HG03045 (cell line): ENCODE measurements at regions not wholly inside any gene's neighbourhood (a gene's known extent, or its start where the extent isn't known, plus 50 kb on each side); places are given as distances from the start of the nearest gene placed in this dataset.

Experiments used
- ATAC-seq: cut with Tn5 transposase; IDR thresholded peaks from one replicate; pipeline ENCODE4 v1.9.1; 2021; ENCODE audit warnings: mild to moderate bottlenecking, moderate library complexity; ENCODE audit not compliant: unreplicated experiment

- ATAC-seq = no peak
Measured at GRCh38 chr2:151087377-151087776, 174.3 kb downstream of the RBM43 start.

DNA sequence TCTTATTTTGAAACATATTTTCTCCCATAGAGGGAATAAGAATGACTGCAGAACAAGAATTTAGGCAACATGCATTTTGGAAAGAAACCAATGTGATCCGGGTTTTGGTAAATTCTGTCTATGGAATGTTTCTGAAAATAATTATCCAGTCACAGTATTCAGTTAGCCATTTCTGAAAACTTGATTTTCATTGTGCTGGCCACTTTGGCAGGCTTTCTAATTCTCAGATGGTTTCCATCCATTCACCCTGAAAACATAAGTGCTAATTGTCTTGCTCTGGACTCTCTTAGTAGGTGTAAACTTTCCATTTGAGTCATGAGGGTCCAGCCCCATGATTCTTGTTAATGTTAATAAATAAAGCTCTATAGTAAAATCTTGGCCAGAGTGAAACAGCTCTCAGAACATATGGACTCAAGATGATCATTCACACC is 176.5 kb downstream of the RBM43 start:
- ATAC-seq = no peak

GRCh38 chr2:151083856-151084795 is 177.5 kb downstream of the RBM43 start:
- ATAC-seq = no peak

DNA sequence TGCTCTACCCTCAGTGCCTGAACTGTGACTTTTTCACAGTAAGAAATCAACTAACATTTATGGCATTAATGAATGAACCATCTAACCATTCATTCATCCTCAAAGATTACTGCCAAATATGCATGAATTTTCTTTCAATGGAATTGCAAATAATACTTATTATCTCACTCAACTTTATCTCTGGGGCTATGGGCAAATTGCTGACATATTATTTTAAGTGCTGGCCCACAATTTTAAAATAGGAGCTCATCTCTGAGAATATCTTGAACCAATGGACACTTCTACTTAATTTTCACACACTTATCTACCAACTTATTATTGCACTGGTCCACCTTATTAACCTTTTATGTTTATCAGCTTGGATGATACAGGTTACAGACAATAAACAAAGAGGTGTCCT is 182.8 kb downstream of the RBM43 start:
- no peak for ATAC-seq

DNA sequence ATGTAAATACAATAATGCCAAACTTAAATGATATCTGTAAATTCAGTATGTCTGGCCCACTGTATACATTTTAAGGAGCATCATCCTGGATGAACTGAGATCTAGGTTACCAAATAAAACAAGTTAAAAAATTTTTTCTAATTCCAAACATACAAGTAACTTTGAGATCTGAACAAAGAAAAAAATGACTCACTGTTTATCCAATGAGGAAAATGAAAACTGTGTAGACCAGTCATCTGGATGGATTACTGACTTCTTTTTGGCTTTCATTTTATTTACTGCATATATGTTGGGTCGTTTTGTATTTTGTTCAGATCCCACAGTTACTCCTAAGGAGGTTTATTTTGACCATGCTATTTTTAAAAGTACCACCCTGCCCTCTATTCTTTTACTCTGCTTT is 189.8 kb downstream of the RBM43 start:
- no peak for ATAC-seq

DNA sequence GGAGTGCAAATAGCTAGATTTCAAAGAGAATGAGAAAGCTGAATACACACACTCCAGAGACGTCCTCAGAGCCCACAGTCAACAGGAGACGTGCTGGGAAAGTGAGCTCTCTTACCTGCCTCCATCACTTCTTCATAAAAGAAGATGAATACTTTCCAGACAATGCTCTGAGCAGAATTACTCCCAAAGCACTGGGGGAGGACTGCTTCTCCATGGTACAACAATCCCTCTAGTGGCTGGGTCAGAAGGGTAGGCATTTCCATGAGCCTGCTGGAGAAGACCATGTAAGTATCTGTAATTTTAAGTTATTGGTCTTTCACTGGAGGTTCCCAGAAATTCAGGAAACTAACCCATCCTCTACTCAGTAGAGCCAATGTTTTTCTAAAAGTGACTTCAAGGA is 190.3 kb downstream of the RBM43 start:
- ATAC-seq = no peak

GRCh38 chr2:151070253-151070652 is 191.4 kb downstream of the RBM43 start:
- no peak for ATAC-seq

GRCh38 chr2:151067658-151068369 is 193.8 kb downstream of the RBM43 start:
- no peak for ATAC-seq

GRCh38 chr2:151063271-151063670 is 198.4 kb downstream of the RBM43 start:
- no peak for ATAC-seq

DNA sequence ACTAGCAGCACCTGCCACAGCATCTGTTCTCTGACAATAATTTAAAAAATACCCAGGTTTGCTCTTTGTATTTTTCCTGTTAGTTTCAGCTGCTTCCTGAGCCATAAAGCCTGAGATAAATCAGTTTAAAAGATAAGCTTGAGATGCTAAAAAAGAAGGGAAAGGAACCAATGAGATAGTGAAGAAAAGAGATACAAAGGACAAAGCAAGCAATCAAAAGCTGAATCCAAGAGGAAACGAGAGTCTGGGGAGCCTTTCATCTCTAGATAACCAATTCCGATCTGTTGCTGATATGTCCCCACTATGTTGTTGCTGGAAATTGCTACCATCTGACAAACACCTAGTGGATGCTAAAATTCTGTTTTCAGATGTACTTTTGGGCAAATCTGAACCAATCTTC is 201.4 kb downstream of the RBM43 start:
- ATAC-seq = no peak

DNA sequence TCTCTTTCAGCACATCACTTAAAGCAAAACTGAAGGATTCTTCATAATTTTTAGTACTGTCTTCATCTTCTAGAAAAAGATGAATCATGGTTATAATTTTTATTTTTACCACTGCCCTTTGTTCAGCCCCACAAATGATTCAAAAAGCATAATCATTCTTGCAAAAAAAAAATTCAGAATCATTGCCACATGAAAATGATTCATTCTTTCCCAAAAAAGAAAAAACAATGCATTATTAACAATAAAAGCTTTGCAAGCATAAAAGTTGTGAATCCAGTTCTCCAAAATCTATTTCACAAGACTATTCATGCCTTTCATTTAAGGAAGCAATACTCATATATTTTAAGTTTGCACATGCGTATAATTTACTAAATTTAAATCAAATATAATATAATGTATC is 204.8 kb downstream of the RBM43 start:
- ATAC-seq = no peak

GRCh38 chr2:151053661-151053990 is 208.0 kb downstream of the RBM43 start:
- ATAC-seq = no peak

- no peak for ATAC-seq
Measured at GRCh38 chr2:151052850-151053660, 208.6 kb downstream of the RBM43 start.

DNA sequence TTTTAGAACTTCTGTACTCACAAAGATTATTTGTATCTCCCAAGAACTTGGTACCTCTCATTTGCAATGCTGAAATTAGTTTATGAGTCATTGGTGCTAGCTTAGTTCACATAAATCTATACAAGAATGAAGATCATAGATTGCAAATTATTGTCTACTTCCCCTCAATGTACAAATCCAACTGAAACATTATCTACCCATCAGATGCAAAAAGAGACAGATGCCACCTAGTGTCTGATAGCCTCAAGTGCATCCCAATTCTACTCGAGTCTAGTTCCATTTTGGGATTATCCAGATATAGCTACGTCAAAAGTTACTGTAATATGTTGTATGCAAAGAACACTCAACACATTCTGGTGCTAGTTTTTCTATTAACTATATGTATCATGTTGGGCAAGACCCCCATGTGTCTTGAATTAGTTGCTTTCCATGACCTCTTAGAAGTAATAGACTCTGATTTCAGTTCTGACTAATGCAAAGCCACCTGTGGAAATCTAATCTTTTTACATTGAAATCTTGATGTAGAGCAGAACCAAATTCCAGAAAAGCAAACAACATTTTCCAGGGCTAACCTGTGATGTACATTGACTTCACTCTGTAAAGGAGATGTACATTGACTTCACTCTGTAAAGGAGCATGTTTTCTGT is 210.0 kb downstream of the RBM43 start:
- ATAC-seq = peak; percentile 86

DNA sequence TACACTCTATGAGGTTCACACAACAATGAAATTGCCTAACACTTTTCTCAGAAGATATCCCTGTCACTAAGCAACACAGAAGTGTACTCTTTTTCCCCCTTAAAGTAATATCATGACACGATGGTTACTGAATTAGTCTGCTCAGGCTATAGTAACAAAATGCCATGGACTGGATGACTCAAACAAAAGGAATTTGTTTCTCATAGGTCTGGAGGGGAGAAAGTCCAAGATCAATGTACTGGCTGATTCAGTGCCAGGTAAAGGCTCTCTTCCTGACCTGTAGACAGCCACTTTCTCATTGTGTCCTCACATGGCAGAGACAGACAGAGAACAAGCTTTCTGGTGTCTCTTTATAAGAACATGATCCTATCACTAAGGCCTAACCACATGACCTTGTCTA is 211.9 kb downstream of the RBM43 start:
- no peak for ATAC-seq

DNA sequence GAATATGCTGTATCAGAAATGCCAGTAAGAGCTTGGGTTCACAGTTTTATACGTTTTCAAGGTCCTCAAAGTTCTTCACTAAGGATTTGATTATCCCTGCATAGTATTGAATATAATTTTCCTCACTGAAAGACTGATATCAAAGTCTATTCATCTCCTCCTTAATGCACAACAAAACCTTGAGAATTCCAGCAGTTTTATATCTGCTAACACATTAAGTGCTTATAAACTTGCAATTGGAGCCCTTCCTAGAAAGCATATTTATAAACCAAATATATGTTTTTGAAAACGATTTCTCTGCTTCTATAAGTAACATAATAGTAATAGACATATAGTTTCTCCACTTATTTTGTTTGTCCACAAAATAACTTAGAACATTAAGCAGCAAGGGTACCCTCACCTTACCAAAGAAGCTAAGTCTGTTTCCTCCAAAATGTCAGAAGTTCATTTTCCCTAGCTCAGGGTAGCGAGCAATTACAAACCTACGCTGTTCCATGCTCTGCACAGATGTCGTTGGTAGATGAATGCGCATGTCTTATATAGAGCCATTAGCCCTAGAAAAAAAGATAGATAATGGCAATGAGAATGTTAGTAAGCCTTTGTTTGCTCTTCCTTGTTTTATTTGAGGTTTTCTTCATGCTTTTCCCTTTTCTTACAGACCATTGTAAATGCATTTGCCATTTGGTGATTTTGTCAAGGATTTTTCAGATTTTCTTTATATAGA is 213.2 kb downstream of the RBM43 start:
- no peak for ATAC-seq

DNA sequence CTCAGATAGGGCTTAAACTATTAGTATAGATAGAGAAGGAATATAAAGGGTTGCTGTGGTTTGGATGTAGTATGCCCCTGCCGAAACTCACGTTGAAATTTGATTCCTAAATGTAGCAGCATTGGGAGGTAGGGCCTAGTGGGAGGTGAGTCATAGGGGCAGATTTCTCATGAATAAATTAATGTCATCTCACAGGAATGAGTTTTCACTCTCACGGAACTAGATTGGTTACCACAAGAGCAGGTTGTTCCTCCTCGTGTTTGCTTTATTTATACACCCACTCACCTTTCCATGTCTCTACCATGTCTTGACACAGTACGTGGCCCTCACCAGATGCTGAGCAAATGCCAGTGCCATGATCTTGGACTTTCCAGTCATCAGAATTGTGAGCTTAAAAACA is 218.2 kb downstream of the RBM43 start:
- no peak for ATAC-seq

GRCh38 chr2:151042964-151043363 is 218.7 kb downstream of the RBM43 start:
- no peak for ATAC-seq

- no peak for ATAC-seq
Measured at GRCh38 chr2:151040039-151040438, 221.6 kb downstream of the RBM43 start.

DNA sequence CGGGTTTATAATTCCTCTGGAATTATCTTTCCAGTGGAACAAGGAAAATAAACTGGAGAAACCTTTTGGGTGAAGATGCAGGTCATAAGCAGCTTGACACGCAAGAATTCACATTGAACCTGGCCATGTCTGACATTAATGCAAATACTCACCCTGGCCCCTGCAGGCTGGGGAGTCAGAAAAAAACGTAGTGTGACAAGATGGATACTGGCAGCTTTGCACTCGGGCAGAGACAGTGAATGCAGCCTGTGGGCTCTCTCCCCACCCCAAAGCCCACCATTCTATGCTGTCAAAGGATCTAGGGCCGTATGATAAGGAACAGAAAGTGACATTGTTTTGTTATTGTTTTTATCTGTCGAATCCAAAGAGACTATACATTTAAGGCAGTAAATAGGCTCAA is 223.1 kb downstream of the RBM43 start:
- no peak for ATAC-seq
